K562 (cell line): ENCODE measurements at regions not wholly inside any gene's neighbourhood (a gene's known extent, or its start where the extent isn't known, plus 50 kb on each side); places are given as distances from the start of the nearest gene placed in this dataset.

ENCODE experiments used
- ATAC-seq: fragments of 200-7000 bp; cut with Tn5 transposase; 3 replicates; pipeline ENCODE4 v1.9.1; 2020; ENCODE audit warnings: moderate library complexity
- BruUV-seq: library from RNA; stranded (reverse); fragments of 400-500 nt; replicated peaks from 2 replicates; lab custom pipeline; 2021; lab: Mats Ljungman, UMichigan
- CTCF ChIA-PET: fragments of 300-600 bp; formaldehyde crosslinking; extraction: SDS; loops from one replicate; lab custom pipeline; 2021; ENCODE audit warnings: low intra/inter-chr PET ratio; lab: Yijun Ruan, JAX
- POLR2A ChIA-PET: fragments of 300-600, 350-650 bp; sonication (Branson Sonifier 250); formaldehyde crosslinking; extraction: SDS; loops from one replicate; lab custom pipeline; 2021; ENCODE audit warnings: antibody characterized with exemption, inconsistent platforms; lab: Yijun Ruan, JAX
- DNase-seq, 4 experiments: peaks; one replicate each; pipeline versions ENCODE4 v3.0.0 to v3.0.0-alpha.2; 2011 to 2018; ENCODE audit warnings: low spot score in 3 of 4, mixed read lengths in 3 of 4; ENCODE audit errors: extremely low read depth in 1 of 4
- FAIRE-seq: peaks from 2 replicates; lab custom pipeline; 2011; peaks lifted over from hg19 to GRCh38; lab: Jason Lieb, UNC
- H2AFZ ChIP-seq: 2 replicates; pipeline ENCODE4 v1.6.0; 2011; ENCODE audit warnings: low read depth, low read length, control low read depth, inconsistent platforms
- H3K27ac ChIP-seq: fragments of 200-600 bp; 3 replicates; pipeline ENCODE4 v1.8.0; 2011; ENCODE audit warnings: low read depth, mild to moderate bottlenecking, control low read depth, inconsistent platforms, low read length, moderate library complexity, mixed read lengths; ENCODE audit errors: extremely low read depth
- H3K27me3 ChIP-seq, 2 experiments: fragments of 300-600 bp in 1 of 2; 2 replicates in 1 of 2; 3 replicates in 1 of 2; pipeline versions ENCODE4 v1.6.0 to v1.8.0; 2011; ENCODE audit warnings: inconsistent platforms in 2 of 2, low read length in 2 of 2, mild to moderate bottlenecking in 1 of 2, mixed read lengths in 1 of 2, moderate library complexity in 1 of 2; ENCODE audit not compliant: control insufficient read depth in 2 of 2, insufficient read depth in 2 of 2
- H3K36me3 ChIP-seq: fragments of 300-600 bp; 3 replicates; pipeline ENCODE4 v1.8.0; 2011; ENCODE audit warnings: mild to moderate bottlenecking, low read length, inconsistent platforms; ENCODE audit not compliant: control insufficient read depth, insufficient read depth
- H3K4me1 ChIP-seq, 2 experiments: fragments of 200-600 bp in 1 of 2; replicated peaks in 1 of 2; 2 replicates in 1 of 2; 3 replicates in 1 of 2; pipeline versions ENCODE4 v1.5.1 to v1.8.0; 2011; ENCODE audit warnings: inconsistent platforms in 2 of 2, low read length in 2 of 2, mild to moderate bottlenecking in 1 of 2, mixed read lengths in 1 of 2, moderate library complexity in 1 of 2; ENCODE audit not compliant: control insufficient read depth in 2 of 2, insufficient read depth in 2 of 2
- H3K4me2 ChIP-seq: 2 replicates; pipeline ENCODE4 v1.6.1; 2011; ENCODE audit warnings: low read length, control low read depth, inconsistent platforms, mixed read lengths; ENCODE audit not compliant: insufficient read depth
- H3K4me3 ChIP-seq: fragments of 200-600 bp; sonication (generic), shearing (Covaris generic); 2 replicates; pipeline ENCODE4 v1.5.1; 2016; ENCODE audit warnings: control low read depth, inconsistent platforms
- H3K79me2 ChIP-seq: fragments of 200-600 bp; 3 replicates; pipeline ENCODE4 v1.8.0; 2011; ENCODE audit warnings: low read length, inconsistent platforms; ENCODE audit not compliant: control insufficient read depth, insufficient read depth
- H3K9ac ChIP-seq, 2 experiments: 2 replicates each; pipeline versions ENCODE4 v1.6.0 to v1.6.1; 2011; ENCODE audit warnings: low read depth in 2 of 2, low read length in 2 of 2, control low read depth in 1 of 2, inconsistent platforms in 1 of 2, mild to moderate bottlenecking in 1 of 2, mixed read lengths in 1 of 2; ENCODE audit not compliant: insufficient read depth in 1 of 2
- H3K9me1 ChIP-seq: one replicate; pipeline ENCODE4 v1.6.0; 2011; ENCODE audit warnings: inconsistent platforms, mild to moderate bottlenecking, low read length, moderate library complexity; ENCODE audit not compliant: control insufficient read depth, insufficient read depth
- H3K9me3 ChIP-seq: replicated peaks from 2 replicates; pipeline ENCODE4 v1.5.1; 2011; ENCODE audit warnings: low read depth, low read length, inconsistent platforms; ENCODE audit not compliant: control insufficient read depth, insufficient read depth
- H4K20me1 ChIP-seq: replicated peaks from 2 replicates; pipeline ENCODE4 v1.6.1; 2011; ENCODE audit warnings: low read length, inconsistent platforms, mixed read lengths; ENCODE audit not compliant: control insufficient read depth, insufficient read depth
- CBX3 ChIP-seq, 2 experiments: IDR thresholded peaks; 1 replicate in 1 of 2; 2 replicates in 1 of 2; pipeline ENCODE4 v1.6.1; 2012; ENCODE audit warnings: inconsistent platforms in 2 of 2, low read length in 2 of 2, borderline replicate concordance in 1 of 2, control low read depth in 1 of 2
- FOXM1 ChIP-seq, 2 experiments: fragments of 450-650 bp in 1 of 2; sonication (generic) in 1 of 2; formaldehyde crosslinking in 1 of 2; IDR thresholded peaks; 2 replicates each; pipeline versions ENCODE4 v1.6.1 to v1.9.0; 2017 to 2022; ENCODE audit warnings: low read depth in 2 of 2, mild to moderate bottlenecking in 2 of 2, missing genetic modification reagents in 1 of 2, moderate library complexity in 1 of 2
- MIER1 ChIP-seq: fragments of 450-650 bp; IDR thresholded peaks from 2 replicates; pipeline ENCODE4 v1.6.1; 2016; ENCODE audit warnings: antibody characterized with exemption, mild to moderate bottlenecking, low read depth
- PML ChIP-seq: IDR thresholded peaks from 2 replicates; pipeline ENCODE4 v1.6.1; 2012; ENCODE audit warnings: low read length, inconsistent platforms
- whole genome bisulfite sequencing: fragments of 100-300 bp; shearing (Covaris generic); methylation state at CpG from one replicate; pipeline ENCODE4 v1.1.6; 2016; ENCODE audit warnings: low coverage, mixed read lengths; ENCODE audit not compliant: insufficient coverage; ENCODE audit errors: missing lambda C conversion rate; 5-methylcytosine and 5-hydroxymethylcytosine counted together
- in situ Hi-C: fragments of 300-500 bp; cut with MboI; formaldehyde crosslinking; loops from 4 replicates; pipeline ENCODE4 v1.15.0; 2018; ENCODE audit warnings: inconsistent platforms, mixed read lengths
- intact Hi-C: fragments of 100-400 bp; cut with micrococcal nuclease; formaldehyde crosslinking; loops from 2 replicates; pipeline ENCODE4 v1.14.2; 2022
- TF ChIP-seq, protein P1 (sequence below), 2 experiments: fragments of 450-650 bp in 1 of 2; sonication (generic) in 1 of 2; formaldehyde crosslinking; conservative IDR thresholded peaks; 2 replicates each; pipeline versions ENCODE4 v1.4.0 to v1.8.1; 2020 to 2022; ENCODE audit warnings: mild to moderate bottlenecking in 1 of 2, missing genetic modification reagents in 1 of 2
- TF ChIP-seq, protein P2 (sequence below): IDR thresholded peaks from 3 replicates; pipeline ENCODE4 v1.6.1; 2011; ENCODE audit warnings: borderline replicate concordance, mild to moderate bottlenecking; ENCODE audit not compliant: insufficient read length, insufficient read depth

DNA sequence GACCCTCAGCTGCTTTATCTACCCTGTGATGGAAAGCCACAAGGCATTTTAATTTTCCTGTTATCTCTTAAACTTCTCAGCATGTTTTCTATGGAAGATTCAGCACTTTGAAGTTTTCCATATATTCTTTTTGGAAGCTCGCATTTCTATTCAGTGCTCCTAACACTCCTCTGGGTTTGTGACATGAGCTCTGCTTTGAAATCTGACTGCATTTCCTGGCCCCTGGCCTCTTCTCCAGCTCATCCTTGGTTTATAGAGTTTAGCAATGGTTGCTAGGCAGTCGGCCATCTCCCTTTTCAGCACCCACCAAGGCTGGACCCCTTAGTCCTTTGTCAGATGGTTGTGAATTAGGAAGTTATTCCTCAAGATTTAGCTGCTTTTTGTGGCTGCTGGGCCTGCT is 150.6 kb downstream of the KCNA5 start (continued):
- no peak for TF ChIP-seq PML
- TF ChIP-seq, protein P1, sequence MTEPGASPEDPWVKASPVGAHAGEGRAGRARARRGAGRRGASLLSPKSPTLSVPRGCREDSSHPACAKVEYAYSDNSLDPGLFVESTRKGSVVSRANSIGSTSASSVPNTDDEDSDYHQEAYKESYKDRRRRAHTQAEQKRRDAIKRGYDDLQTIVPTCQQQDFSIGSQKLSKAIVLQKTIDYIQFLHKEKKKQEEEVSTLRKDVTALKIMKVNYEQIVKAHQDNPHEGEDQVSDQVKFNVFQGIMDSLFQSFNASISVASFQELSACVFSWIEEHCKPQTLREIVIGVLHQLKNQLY (CRISPR knock-in tag; conservative IDR thresholded peaks at IDR 0.05), result no peak
- TF ChIP-seq, all 486 proteins: peak for 0

DNA sequence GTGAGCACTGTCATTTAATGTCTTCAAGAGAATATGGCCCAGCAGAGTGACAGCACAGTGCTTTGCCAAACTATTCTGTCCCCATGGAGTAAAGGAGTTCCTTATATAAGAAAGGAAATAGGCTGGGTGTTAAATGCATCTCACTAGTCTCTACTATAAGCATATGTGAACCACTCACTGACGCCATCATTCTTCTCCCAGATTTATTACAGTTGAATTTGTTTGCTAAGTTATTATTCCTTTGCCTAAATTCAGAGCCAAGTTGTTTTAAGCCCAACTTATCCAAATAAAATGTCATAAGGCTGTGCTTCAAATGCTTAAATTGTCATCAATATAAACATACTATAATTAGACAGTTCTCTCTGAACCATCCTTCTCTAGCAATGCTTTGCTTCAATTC is 151.6 kb downstream of the KCNA5 start:
- H3K36me3 ChIP-seq, result no peaks in the 10 kb centered on the region
- CTCF ChIA-PET, result no interaction called here
- H3K4me3 ChIP-seq, result no peak overlapping the region
- H3K79me2 ChIP-seq, result no peaks in the 10 kb centered on the region
- BruUV-seq, result no TSS peak
- H2AFZ ChIP-seq, result no peak overlapping the region
- TF ChIP-seq CBX3 (IDR thresholded peaks at IDR 0.05; ENCODE audit: borderline replicate concordance in 1 of 2, low read length in 2 of 2) (no peak), FOXM1 (IDR thresholded peaks at IDR 0.05; ENCODE audit: low read depth) (no peak), FOXM1 (CRISPR knock-in tag; IDR thresholded peaks at IDR 0.05; ENCODE audit: low read depth) (no peak), MIER1 (no peak)
- TF ChIP-seq, protein P2, sequence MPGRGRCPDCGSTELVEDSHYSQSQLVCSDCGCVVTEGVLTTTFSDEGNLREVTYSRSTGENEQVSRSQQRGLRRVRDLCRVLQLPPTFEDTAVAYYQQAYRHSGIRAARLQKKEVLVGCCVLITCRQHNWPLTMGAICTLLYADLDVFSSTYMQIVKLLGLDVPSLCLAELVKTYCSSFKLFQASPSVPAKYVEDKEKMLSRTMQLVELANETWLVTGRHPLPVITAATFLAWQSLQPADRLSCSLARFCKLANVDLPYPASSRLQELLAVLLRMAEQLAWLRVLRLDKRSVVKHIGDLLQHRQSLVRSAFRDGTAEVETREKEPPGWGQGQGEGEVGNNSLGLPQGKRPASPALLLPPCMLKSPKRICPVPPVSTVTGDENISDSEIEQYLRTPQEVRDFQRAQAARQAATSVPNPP, result no peak
- intact Hi-C loops (no loop called here), in situ Hi-C loops (loop anchor here (10.0 to 25.0 kb wide), 2 partner anchors 240 to 592 kb away; partner anchors contain the start of gene NTF3)
- FAIRE-seq (no peak), ATAC-seq (no peak), DNase-seq (no peak)
- no peak overlapping the region for H3K9ac ChIP-seq
- POLR2A ChIA-PET, result no interaction called here
- no peak overlapping the region for H3K27ac ChIP-seq
- H3K9me3 ChIP-seq, result no peaks in the 10 kb centered on the region
- no peaks in the 10 kb centered on the region for H3K27me3 ChIP-seq
- H3K4me1 ChIP-seq, result no peaks in the 10 kb centered on the region
- no peaks in the 10 kb centered on the region for H4K20me1 ChIP-seq
- WGBS, result 11% methylated on average over 1 of the region's 1 CpG
- H3K4me2 ChIP-seq, result no peak overlapping the region
- H3K9me1 ChIP-seq, result no peaks in the 10 kb centered on the region
